NCI-H345 treated with DMSO at 0.1 percent for 48 hours (cell line): ENCODE measurements at regions not wholly inside any gene's neighbourhood (a gene's known extent, or its start where the extent isn't known, plus 50 kb on each side); places are given as distances from the start of the nearest gene placed in this dataset.
"Not testable (repeated sequence)": the region's sequence is repeated elsewhere in the genome, so short reads cannot be mapped to it uniquely, and the experiment has no call there.

Experiments
- DNase-seq: peaks from one replicate; lab custom pipeline; 2025; ENCODE audit not compliant: unreplicated experiment; lab: John Stamatoyannopoulos, UW

DNA sequence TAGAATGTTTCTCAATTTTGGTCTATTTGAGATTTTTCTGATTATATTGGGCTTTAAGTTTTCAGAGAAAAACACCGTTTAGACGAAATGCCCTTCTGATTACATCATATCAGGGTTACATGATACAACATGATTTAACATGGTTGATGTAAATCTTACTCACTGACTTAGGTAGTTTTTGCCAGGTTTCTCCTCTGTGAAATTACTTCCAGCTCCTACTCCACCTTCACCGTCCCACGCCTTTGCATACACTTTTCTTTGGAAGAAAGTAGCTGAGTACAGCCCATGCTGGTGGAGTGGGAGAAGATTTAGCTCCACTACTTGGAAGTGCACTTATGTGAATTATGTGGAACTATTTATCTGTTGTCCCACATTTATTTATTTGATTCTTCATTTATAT is 433.2 kb upstream of the KLHL1 start:
- DNase-seq = no peak

DNA sequence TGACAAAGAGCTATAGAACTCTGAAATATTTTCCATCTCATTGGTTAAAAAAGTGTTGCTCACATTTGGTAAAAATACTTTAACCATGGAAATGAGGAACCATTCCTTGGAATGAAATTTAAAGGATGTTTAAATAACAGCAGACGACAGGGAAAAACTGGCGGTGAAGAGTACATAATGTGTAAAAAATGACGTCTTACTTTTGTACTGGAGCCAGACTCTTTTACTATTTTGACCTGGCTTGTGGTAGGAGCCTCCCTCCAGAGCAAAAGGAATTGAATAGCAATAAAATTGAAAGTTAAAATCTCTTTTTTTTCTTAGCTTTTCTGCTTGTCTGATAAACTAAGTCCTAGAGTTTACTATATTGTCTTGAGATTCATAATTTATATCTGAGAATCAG is 426.2 kb upstream of the KLHL1 start:
- no peak for DNase-seq

DNA sequence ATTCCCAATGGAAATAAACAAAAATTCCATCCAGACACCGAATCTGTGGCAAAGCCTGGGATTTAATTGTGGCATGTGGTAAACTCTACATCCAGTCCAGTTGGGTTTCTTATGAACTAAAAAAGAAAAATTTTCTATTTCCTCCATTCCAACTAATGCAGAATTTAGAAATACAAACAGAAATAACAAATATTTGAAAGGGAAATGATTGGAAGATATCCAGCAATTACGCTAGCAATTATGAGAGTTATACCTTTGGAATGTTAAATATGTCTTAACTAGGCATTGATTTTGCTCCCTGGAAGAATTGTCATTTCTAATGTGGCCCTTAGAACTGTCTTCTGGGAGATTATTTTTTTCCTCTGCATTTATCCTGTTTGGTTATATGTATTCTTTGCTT is 421.4 kb upstream of the KLHL1 start:
- no peak for DNase-seq

DNA sequence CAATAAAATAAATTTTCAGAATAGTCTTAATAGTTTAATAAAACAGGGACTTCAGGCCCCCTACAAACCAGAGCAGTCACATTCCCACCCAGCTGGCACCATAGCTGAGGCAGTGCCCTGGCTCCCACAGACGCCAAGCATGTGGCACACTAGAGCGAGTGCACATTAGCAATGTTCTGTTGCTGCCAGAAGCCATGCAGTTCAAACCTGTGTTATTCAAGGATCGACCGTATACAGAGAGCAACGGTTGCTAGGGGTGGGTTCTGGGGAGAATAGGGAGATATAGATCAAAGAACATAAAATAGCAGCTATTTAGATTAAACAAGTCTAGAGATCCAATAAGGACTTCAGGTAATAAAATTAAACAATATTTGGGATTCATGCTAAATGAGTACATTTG is 419.3 kb upstream of the KLHL1 start:
- no peak for DNase-seq

DNA sequence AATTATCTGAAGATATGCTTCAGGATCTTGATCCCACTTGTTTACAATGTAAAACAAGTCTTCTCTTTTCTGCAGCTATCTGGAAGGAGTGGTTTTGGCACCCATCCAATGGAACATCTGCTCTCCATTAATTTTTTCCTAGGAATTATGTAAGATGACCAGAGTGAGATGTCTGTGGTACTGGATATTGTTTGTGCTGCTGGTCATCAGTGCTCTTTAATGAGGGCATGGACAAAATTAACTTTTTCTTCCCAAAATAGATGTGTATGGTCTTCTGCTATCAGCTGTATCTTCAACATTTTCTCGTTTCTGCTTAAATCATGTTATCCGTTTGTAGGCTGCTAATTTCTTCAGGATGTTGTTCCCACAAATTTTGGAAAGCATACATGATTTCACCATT is 415.4 kb upstream of the KLHL1 start:
- DNase-seq = no peak

DNA sequence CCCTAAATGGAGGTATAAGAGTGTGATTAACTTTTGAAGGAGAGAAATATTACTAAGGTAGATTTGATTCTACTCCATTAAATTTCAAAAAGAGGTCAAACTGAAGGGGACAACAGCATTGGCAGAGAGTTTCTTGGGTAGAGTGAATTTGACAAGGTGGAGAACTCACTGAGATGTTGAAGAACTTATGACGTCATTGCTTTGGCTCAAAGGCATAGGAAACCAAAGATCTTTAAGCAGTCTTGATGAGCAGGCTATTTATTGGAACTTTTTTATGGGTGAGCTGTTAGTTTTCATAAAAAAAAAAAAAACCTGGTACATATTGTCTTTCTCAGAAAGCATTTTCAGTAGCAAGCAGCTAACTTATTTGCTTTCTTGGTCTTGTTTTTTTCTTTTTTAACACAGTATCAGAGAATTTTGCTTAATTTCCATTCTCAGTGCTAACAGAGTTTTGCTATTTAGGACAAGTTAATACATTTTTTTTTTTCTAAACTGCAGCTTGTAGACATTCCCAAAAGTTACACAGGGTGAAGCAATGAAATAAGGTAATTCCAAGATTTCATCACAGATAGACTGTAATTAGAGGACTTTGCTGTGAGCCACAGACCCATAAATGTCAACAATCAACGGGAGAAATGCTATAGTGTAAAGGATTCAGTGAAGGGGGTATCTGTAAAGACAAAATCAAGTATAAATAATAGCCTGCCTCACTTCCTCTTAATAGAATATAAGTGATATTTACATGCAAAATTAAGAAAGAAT is 412.2 kb upstream of the KLHL1 start:
- no peak for DNase-seq

DNA sequence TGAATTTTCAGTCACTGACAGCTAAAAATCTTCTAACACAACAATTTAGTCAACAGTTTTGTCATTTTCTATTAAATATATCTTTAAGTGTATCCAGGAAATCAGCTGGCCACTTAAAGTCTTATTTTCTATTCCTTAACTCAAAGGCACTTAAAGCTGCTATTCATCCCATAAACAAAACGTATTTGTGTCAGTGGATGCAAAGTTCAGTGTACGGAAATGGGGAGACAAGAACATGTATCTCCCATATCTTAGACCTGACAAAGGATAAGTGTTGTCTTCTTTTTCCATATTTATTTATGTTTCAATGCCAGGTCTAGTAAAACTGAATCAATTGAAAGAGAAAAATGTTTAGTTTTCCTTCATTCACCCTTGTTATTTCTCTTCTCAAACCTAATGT is 409.8 kb upstream of the KLHL1 start:
- no peak for DNase-seq

DNA sequence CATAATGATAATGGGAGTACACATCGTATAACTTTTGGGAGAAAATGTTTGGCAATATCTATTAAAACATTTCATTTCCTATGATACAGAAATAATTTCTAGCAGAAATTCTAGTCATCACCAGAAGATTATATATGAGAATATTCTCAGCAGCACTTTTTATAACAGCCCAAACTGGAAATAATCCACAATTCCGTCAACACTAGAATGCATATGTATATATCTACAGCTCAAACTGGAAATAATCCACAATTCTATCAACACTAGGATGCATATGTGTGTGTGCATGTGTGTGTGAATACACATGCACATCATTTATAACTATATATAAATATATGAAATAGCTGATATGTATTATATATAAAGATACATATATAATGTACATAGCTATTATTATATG is 408.0 kb upstream of the KLHL1 start:
- DNase-seq = no peak

DNA sequence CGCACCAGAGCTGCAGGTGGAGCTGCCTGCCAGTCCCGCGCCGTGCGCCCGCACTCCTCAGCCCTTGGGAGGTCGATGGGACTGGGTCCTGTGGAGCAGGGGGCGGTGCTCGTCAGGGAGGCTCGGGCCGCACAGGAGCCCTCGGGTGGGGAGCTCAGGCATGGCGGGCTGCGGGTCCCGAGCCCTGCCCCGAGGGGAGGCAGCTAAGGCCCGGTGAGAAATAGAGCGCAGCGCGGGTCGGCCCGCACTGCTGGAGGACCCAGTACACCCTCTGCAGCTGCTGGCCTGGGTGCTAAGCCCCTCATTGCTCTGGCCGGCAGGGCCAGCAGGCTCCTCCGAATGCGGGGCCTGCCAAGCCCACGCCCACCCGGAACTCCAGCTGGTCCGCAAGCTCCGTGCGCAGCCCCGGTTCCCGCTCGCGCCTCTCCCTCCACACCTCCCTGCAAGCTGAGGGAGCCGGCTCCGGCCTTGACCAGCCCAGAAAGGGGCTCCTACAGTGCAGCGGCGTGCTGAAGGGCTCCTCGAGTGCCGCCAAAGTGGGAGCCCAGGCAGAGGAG is 403.7 kb upstream of the KLHL1 start:
- not testable (repeated sequence) for DNase-seq

DNA sequence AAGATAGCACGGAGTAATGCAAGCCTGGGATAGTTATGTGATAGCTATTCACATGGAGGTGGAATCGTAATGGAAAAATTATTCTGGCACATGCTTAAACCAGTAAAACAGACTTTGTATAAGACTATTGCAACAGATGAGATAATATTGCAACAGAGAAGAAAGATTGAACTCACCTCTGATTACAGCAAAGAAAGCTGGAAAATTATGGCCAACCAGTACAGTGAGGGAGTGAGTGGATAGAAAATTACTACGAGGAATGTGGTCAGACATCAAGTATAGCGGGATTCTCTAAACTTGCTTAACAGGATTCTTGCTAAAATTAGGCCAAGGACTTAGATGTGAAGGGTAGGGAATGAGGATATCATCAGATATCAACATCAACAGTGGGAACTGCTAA is 397.6 kb upstream of the KLHL1 start:
- DNase-seq = no peak

DNA sequence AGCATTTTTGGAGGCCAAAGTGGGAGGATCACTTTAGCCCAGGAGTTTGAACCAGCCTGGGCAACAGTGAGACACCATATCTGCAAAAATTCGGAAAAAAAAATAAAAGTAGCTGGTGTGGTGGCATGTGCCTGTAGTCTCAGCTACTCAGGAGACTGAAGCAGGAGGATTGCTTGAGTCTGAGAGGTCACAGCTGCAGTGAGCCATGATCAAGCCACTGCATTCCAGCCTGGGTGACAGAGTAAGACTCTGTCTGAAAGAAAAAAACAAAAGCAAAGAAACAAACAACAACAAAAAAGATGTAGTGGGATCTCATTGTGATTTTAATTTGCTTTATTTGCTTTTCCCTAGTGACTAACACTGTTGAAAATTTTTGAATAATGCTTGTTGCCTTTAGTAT is 394.7 kb upstream of the KLHL1 start:
- DNase-seq = no peak

DNA sequence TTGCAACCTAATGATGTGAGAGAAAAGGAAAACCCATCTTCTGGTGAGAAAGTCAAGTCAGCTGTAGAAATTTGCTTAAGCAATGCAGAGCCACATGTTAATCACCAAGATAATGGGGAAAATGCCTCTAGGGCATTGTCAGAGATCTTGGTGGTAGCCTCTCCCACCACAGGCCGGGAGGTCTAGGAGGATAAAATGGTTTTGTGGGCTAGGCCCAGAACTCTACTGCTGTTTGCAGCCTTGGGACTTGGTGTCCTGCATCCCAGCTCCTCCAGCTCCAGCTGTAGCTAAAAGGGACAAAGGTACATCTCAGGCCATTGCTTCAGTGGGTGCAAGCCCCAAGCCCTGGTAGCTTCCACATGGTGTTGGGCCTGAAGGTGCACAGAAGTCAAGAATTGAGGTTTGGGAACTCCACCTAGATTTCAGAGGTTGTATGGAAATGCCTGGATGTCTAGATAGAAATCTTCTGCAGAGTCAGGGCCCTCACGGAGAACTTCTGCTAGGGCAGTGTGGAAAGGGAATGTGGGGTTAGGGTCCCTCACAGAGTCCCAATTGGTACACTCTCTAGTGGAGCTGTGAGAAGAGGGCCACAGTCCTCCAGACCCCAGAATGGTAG is 382.2 kb upstream of the KLHL1 start:
- DNase-seq = no peak

DNA sequence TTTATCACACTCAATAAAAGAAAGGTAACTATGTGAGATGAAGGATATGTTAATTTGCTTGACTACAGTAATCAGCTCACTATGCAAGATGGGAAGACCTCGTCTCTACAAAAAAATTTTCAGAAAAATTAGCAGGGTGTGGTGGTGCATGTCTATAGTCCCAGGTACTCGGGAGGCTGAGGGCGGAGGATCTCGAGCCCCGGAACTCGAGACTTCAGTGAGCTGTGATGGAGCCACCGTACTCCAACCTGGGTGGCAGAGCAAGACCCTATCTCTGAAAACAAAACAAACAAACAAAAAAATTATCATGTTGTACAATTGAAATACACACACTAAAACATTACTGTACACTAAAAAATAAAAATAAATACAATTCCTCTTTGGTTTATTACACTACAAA is 376.7 kb upstream of the KLHL1 start:
- no peak for DNase-seq

DNA sequence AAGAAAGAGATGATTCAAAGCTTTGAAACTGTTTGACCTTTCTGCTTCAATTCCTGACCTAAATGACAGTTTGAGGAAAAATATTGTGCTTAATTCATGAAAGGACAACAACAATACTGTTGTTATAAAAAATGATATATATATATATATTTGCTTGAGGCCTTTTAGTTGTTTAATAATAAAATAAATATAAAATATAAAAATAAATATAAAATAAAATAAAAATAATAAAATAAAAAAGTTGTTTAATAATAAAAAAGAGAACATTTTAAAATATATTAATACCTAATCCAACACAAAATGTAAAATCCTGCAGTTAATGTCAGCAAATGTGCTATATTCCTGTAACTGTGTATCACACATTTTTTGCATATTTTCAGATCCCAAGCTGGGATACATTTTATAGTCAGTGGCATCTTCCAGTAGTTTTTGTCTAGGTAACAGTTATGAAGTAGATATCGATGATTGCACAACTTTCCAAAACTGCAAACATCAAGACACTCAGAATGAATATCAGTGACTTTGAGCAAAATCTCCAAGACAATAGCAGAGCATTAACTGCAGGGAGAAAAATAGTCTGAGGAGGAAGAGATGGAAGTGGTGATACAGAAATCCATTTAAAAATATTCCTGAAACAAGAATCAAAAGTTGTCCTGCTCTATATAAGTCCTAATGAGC is 375.5 kb upstream of the KLHL1 start:
- DNase-seq = no peak

DNA sequence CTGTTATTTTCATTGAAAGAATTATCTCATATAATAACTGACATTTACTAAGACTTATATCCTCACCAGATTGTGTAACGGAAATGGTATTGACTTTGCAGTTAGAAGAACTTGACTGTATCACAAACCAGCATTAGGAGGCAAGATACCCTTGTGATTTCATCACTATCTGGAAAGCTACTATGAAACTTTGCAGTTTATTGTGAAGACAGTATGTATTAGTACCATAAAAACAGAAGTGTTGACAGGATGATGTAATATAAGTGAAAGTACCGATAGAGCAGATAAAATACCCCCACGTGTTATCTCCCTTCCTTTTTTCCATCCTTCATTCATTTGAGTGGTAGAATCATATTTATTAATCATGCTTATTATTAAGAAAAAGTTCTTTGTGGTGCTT is 365.7 kb upstream of the KLHL1 start:
- no peak for DNase-seq

DNA sequence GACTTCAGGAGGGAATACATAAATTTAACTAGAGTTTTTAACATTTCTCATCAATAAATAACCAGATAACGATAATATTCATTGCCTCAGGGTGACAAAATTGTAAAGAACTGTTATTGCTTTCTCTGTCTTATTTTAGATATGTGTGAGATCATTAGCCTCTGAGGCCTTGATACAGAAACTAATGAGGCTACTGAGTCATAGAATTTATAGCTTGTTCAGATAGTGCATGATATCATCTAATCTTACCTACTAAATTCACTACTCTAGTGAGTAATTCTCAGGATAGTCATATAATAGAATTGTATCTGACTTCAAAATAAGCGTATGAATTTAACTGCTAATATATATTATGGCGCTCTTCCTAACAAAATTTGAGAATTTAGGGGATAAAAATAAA is 360.8 kb upstream of the KLHL1 start:
- DNase-seq = no peak

DNA sequence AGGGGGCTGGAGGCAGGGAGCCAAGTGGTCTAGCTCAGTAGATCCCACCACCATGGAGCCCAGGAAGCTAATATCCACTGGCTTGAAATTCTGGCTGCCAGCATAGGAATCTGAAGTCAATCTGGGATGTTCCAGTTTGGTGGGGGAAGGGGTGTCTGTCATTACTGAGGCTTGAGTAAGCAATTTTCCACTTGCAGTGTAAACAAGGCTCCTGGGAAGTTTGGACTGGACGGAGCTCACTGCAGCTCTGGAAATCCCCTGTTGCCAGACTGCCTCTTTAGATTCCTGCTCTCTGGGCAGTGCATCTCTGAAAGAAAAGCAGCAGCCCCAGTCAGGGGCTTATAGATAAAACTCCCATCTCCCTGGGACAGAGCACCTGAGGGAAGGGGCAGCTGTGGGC is 349.2 kb upstream of the KLHL1 start:
- DNase-seq = no peak

DNA sequence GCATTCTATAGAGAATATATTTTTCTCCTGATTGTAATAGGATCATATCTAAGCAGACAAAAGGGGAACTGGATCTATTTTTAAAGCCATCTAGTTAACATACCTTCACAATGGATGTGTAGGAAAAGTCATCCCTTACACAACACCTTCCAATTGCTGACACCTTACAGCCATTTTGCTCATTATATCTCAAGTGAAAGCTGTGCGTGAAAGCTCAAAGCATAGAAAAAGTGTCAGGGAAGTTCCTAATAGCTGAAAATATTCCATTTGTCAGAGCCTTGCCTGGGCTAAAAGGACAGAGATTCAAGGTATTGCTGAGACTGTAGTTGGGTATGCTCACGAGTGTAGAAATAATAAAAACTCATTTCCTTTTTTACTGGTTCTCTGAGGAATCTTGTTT is 340.6 kb upstream of the KLHL1 start:
- DNase-seq = no peak

DNA sequence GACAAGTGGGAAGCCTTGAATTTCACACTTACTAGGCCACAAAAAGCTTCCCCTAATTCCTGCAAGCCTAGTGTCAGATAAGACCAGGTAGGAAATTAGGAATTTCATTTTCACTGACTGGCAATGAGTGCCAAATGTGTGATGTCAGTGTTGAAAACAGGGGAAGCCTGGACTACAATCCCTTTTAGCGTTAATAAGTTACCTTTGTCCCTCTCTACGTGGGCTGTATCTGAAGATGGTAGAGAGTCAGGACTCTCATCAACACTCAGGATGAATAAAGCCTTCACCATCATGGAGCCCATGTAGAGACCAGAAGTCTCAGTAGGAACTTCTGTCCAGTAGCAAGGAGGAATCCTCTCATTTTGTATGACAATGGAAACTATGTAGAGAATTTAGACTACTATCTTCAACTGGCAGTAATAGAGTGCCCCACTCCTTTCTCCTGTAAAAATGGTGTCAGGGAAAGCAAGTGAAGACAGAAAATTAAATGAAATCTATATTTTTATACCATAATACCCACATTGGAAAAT is 324.1 kb upstream of the KLHL1 start:
- DNase-seq = no peak

DNA sequence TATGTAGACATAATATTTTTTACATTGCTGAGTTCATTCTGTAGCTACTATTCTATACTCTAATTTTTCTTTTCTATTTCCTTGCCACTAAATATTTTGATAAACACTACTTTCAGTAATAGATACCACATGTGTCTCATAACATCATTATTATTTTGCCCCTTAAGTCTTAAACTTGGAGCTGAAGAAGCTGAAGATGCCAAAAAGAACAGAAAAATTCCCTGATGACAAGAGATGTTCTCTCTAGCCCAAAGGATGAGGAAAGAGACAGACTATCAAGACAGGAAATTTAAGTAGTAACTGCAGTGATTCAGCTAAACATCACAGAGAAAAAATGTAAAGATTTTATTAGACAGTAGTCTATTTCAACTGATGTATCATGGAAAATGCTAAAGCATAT is 322.0 kb upstream of the KLHL1 start:
- no peak for DNase-seq

DNA sequence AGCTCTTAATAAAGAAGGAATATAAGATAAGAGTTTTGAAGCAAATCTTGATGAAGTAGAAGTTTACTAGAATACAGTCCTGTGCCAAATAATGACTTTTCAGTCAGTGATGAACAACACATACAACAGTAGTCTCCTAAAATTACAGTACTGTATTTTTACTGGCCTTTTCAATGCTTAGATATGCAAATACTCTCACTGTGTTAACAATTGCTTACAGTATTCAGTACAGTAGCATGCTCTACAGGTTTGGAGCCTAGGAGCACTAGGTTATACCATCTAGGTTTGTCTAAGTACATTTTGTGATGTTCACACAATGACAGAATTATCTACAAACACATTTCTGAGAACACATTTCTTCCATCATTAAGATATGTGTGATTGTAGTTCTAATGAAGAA is 316.7 kb upstream of the KLHL1 start:
- DNase-seq = no peak

DNA sequence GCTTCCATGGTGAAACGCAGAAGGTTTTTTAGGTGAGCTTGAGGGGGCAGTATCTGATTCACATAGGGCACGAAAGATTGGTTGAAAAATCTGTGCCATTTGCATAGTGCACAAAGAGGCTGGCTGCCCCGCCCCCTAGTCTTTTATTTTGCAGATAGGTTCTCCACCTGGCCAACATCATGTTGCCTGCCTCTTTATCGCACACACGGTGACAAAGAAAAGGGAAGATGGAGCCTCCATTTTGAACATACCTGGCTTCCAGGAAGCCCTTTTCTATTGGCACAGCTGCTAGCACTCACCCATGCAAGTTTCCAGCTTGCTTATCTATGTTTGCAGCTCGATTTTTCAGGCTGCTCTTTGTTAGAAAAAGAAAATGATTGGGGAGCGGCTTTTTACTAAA is 316.2 kb upstream of the KLHL1 start:
- DNase-seq = peak; percentile 15
